Glutamatergic neuron (in vitro differentiated cells): ENCODE measurements at regions not wholly inside any gene's neighbourhood (a gene's known extent, or its start where the extent isn't known, plus 50 kb on each side); places are given as distances from the start of the nearest gene placed in this dataset.

Experiments
- DNase-seq: peaks from one replicate; pipeline ENCODE4 v3.0.0; 2022
- H3K27ac Mint-ChIP-seq: one replicate; pipeline ENCODE4 v1.8.0; 2020; ENCODE audit warnings: mild to moderate bottlenecking, mixed read lengths, inconsistent platforms; ENCODE audit not compliant: unreplicated experiment
- H3K27me3 Mint-ChIP-seq: one replicate; pipeline ENCODE4 v1.8.0; 2020; ENCODE audit warnings: mild to moderate bottlenecking, moderate library complexity, mixed read lengths, inconsistent platforms; ENCODE audit not compliant: unreplicated experiment
- H3K36me3 Mint-ChIP-seq: one replicate; pipeline ENCODE4 v1.8.0; 2020; ENCODE audit warnings: mild to moderate bottlenecking, mixed read lengths, inconsistent platforms; ENCODE audit not compliant: unreplicated experiment
- H3K4me1 Mint-ChIP-seq: one replicate; pipeline ENCODE4 v1.8.0; 2020; ENCODE audit warnings: mild to moderate bottlenecking, low read depth, mixed read lengths, inconsistent platforms; ENCODE audit not compliant: unreplicated experiment
- H3K4me3 Mint-ChIP-seq: one replicate; pipeline ENCODE4 v1.8.0; 2020; ENCODE audit warnings: mild to moderate bottlenecking, mixed read lengths, inconsistent platforms; ENCODE audit not compliant: unreplicated experiment
- H3K9me3 Mint-ChIP-seq: one replicate; pipeline ENCODE4 v1.8.0; 2020; ENCODE audit warnings: mild to moderate bottlenecking, moderate library complexity, mixed read lengths, inconsistent platforms; ENCODE audit not compliant: unreplicated experiment
- TF ChIP-seq, protein P1 (sequence below): fragments of 200-600 bp; sonication (generic); IDR thresholded peaks from one replicate; pipeline ENCODE4 v1.5.0; 2021; ENCODE audit not compliant: partially characterized antibody, unreplicated experiment

DNA sequence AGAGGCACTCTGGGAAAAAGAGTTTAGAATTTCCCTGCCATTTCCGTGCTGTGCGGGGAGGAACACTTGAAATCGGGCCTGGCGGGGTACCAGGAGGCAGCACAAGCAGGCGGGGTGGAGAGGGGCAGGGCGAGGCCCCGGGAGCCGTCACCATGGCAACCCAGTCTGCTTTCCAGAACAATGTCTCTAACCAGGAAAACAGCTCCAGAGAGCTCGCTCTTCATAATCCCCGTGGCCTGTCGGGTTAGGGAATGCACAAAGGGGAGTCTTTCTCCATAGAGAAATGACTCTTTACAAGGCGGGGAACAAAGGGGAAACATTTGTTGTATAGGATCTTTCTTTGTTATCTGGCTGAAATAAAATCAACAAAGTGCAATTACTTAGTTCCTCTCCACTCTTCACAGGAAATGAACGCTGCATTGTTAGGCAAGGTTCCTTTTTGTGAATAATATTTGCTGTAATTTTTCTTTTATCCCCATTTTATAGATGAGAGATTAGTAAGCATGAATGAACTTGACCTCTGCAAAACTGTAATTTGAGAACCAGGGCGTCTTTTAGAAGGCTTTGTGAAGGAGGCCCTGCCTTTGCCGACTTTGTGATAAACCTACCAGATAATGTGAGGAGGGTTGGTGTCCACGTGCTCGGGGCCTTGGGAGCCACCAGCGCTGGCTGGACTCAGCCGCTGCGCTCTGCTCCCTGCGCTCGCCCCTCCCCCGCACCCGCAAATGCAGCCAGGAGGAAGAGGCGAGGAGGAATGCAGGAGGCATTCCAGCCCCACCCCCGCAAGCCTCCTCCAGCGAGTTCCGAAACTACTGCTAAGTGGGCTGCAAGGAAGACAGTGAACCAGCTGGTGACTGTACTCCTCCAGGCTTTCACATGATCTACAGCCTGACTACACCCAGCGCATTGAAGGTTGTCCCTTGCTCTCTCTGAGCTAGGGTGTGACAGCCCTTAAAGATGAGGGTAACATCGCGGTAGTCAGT is 105.2 kb upstream of the ATF7IP start:
- H3K9me3 Mint-ChIP-seq, result peaks cover 35% of the 10 kb centered on the region
- H3K27me3 Mint-ChIP-seq, result peaks cover 22% of the 10 kb centered on the region
- TF ChIP-seq, protein P1, sequence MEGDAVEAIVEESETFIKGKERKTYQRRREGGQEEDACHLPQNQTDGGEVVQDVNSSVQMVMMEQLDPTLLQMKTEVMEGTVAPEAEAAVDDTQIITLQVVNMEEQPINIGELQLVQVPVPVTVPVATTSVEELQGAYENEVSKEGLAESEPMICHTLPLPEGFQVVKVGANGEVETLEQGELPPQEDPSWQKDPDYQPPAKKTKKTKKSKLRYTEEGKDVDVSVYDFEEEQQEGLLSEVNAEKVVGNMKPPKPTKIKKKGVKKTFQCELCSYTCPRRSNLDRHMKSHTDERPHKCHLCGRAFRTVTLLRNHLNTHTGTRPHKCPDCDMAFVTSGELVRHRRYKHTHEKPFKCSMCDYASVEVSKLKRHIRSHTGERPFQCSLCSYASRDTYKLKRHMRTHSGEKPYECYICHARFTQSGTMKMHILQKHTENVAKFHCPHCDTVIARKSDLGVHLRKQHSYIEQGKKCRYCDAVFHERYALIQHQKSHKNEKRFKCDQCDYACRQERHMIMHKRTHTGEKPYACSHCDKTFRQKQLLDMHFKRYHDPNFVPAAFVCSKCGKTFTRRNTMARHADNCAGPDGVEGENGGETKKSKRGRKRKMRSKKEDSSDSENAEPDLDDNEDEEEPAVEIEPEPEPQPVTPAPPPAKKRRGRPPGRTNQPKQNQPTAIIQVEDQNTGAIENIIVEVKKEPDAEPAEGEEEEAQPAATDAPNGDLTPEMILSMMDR, result no peak
- H3K36me3 Mint-ChIP-seq, result peaks cover 14% of the 10 kb centered on the region
- peak; percentile 86 for DNase-seq
- peak overlapping the region; percentile 97 for H3K27ac Mint-ChIP-seq
- peak overlapping the region; percentile 78 for H3K4me3 Mint-ChIP-seq
- peaks cover 44% of the 10 kb centered on the region for H3K4me1 Mint-ChIP-seq

DNA sequence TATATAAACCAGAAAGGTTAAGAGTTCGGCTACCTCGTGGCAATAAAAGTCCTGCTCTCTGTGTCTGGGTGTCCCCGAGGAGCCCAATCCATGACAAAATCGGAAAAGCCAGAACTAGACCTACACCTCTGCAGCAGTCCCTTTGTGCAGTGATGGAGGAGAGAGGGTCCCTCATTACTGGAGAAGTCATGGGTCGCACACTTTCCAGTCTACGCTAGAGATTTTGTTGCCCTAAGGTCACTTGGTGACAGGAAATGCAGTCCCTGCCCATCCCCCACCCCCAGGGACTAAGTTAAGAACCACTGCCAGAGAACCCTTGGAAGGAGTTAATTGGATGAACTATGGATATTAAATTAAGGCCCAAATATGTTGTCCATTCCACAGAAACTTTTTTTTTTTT is 104.4 kb upstream of the ATF7IP start:
- peaks cover 14% of the 10 kb centered on the region for H3K36me3 Mint-ChIP-seq
- peaks cover 34% of the 10 kb centered on the region for H3K9me3 Mint-ChIP-seq
- peaks cover 40% of the 10 kb centered on the region for H3K4me1 Mint-ChIP-seq
- peaks cover 20% of the 10 kb centered on the region for H3K27me3 Mint-ChIP-seq
- H3K27ac Mint-ChIP-seq, result peak overlapping the region; percentile 97
- DNase-seq, result peak; percentile 51
- peak overlapping the region; percentile 74 for H3K4me3 Mint-ChIP-seq
- TF ChIP-seq, protein P1, result no peak

DNA sequence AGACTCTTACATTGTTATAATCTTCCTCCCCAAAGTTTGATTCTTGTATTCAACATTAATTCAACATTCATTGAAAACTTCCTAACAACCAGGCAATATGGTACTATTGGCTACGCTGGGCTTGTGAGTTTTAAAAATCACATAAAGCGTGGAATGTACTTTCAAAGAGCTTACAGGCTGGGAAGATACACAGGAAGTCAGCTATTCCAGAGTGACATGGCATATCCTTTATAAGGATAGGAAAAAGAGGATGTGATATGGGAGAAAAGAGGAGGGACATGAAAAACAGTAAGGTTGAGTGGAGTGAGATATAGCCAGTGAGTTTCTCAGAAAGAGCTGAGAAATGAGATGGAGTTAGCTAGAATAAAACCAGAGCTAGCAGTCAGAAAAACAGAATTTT is 103.6 kb upstream of the ATF7IP start:
- Mint-ChIP-seq H3K9me3 (peaks cover 32% of the 10 kb centered on the region), H3K4me1 (peaks cover 32% of the 10 kb centered on the region), H3K36me3 (peaks cover 14% of the 10 kb centered on the region), H3K4me3 (no peak overlapping the region), H3K27me3 (peaks cover 20% of the 10 kb centered on the region), H3K27ac (peak overlapping the region; percentile 97)
- TF ChIP-seq, protein P1, result no peak
- no peak for DNase-seq

DNA sequence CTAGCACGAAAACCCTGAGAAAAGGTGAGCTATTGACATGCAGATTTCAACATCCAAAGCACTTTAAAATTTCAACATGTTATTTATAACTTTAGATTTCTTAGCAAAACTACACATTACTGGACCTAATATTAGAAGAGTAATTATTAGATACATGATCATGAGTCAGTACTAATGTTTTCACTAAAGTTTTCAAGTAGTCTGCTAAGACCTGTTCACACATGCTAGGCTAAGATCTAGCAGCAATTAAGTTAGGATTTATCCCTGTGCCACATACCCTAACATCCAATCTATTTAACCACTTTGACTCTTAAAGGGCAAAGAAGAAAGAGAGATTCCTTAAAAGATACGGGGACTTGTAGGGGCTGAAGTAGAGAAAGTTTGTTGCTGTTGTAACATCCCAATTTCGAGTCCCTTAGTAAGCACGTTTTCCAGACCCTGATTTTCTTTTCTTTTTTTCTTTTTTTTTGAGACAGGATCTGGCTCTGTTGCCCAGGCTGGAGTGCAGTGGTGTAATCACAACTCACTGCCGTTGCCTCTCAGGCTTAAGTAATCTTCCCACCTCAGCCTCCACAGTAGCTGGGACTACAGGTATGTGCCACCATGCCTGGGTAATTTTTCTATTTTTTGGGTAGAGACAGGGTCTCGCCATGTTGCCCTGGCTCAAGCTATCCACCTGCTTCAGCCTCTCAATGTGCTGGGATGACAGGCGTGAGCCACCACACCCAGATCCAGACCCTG is 102.5 kb upstream of the ATF7IP start:
- peaks cover 16% of the 10 kb centered on the region for H3K27me3 Mint-ChIP-seq
- TF ChIP-seq, protein P1, result no peak
- H3K4me3 Mint-ChIP-seq, result no peak overlapping the region
- H3K27ac Mint-ChIP-seq, result no peak overlapping the region
- DNase-seq, result no peak
- peaks cover 14% of the 10 kb centered on the region for H3K36me3 Mint-ChIP-seq
- H3K4me1 Mint-ChIP-seq, result peaks cover 27% of the 10 kb centered on the region
- peaks cover 25% of the 10 kb centered on the region for H3K9me3 Mint-ChIP-seq

DNA sequence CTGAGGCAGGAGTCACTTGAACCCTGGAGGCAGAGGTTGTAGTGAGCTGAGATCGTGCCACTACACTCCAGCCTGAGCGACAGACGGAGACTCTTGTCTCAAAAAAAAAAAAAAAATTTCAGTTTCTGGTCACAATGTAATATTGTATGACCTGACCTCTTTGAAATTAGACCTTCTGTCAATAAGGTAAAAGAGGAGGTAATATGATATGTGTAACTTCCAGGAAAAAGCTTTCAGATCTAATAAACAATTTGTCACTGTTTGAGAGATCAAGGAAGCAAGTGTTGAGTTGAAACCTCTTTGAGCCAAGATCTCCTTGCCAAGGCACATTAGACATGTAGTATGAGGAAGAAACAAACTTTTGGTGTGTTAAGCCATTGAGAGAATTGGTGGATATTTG is 101.7 kb upstream of the ATF7IP start:
- TF ChIP-seq, protein P1, result no peak
- H3K36me3 Mint-ChIP-seq, result peaks cover 14% of the 10 kb centered on the region
- H3K4me3 Mint-ChIP-seq, result no peak overlapping the region
- H3K4me1 Mint-ChIP-seq, result peaks cover 18% of the 10 kb centered on the region
- no peak for DNase-seq
- peaks cover 16% of the 10 kb centered on the region for H3K27me3 Mint-ChIP-seq
- peaks cover 20% of the 10 kb centered on the region for H3K9me3 Mint-ChIP-seq
- no peak overlapping the region for H3K27ac Mint-ChIP-seq
